ENCODE measurements at regions not wholly inside any gene's neighbourhood (a gene's known extent, or its start where the extent isn't known, plus 50 kb on each side); places are given as distances from the start of the nearest gene placed in this dataset.
A peak's percentile ranks its signal among the peaks of the same experiment; 100 is the strongest.
"Not testable (repeated sequence)": the region's sequence is repeated elsewhere in the genome, so short reads cannot be mapped to it uniquely, and the experiment has no call there.

DNA sequence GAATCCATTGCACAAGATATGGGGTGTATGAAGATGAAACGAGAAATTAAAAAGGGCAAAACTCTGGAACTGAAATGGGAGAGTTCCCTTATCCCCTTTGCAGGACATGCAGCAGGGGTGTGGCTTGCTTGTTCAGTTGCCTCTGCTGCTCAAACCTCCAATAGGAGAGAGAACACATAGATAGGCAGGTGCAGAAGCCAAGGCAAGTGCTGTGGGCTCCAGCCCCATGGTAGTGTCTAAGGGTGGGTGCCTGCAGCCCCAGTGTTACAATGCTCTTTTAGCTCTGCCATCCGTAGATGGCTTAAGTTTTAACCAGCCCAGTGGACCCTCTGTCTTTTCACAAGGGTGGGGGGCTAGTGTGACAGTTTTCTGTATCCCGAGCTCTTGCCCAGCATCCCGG lies 69.7 kb downstream of the CMAS start:
- Mint-ChIP-seq H3K36me3 (no peaks in the 10 kb centered on the region), H3K27ac (no peak overlapping the region), H3K4me1 (no peaks in the 10 kb centered on the region), H3K27me3 (peaks cover 9% of the 10 kb centered on the region), H3K4me3 (no peak overlapping the region), H3K9me3 (no peaks in the 10 kb centered on the region)
- no peak for ATAC-seq

DNA sequence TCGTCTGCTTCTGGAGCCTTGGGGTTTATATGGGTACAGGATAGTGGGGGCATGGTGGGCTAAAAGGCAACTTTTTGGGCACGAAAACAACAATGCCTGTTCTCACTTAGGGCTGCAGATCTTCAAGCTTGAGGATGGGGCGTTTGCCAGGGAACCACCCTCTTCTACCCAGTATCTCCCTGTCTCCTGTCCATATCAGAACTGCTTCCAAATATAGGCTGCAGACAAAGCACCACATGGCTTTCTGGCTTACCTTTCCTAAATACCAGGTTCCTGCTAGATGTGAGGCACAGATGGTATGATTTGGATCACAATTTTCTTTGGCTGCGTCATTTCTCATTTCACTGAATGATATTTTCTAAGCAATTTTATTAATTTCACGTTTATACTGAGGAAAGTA lies 70.4 kb downstream of the CMAS start:
- Mint-ChIP-seq H3K9me3 (no peaks in the 10 kb centered on the region), H3K4me1 (no peaks in the 10 kb centered on the region), H3K4me3 (no peak overlapping the region), H3K27me3 (peaks cover 9% of the 10 kb centered on the region), H3K27ac (no peak overlapping the region), H3K36me3 (no peaks in the 10 kb centered on the region)
- no peak for ATAC-seq

DNA sequence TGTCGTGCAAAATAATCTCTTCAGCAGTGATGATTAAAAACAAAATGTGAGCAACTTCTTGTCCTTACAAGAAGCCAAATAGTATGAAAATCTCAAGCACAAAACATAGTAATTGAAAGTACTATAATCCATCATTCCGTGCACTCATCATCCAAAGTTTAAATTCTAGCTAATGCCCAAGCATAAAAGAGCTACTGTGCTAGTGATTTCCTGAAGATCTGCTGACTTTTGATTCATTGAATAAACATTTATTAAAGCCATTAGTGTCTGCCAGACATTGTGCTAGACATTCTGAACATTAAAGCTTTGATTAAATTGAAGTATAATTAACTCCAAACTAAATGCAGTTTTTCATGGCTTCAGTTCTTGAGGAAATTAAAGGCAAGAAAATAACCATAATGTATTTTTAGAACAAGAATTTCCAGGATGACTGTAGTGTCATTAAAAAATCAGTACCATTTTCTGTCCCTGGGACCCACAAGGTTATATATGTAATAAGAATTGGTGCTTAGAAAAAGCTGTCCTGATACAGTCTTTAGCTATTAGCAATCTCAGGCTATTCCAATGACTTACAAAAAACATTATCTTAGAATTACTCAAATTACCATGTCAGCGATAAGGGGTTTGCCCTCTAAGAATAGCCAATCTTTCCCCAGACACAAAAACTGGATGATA lies 71.7 kb downstream of the CMAS start:
- H3K36me3 Mint-ChIP-seq: no peaks in the 10 kb centered on the region
- H3K27me3 Mint-ChIP-seq: peaks cover 9% of the 10 kb centered on the region
- no peak for ATAC-seq
- no peak overlapping the region for H3K4me3 Mint-ChIP-seq
- H3K27ac Mint-ChIP-seq: no peak overlapping the region
- no peaks in the 10 kb centered on the region for H3K4me1 Mint-ChIP-seq
- no peaks in the 10 kb centered on the region for H3K9me3 Mint-ChIP-seq

DNA sequence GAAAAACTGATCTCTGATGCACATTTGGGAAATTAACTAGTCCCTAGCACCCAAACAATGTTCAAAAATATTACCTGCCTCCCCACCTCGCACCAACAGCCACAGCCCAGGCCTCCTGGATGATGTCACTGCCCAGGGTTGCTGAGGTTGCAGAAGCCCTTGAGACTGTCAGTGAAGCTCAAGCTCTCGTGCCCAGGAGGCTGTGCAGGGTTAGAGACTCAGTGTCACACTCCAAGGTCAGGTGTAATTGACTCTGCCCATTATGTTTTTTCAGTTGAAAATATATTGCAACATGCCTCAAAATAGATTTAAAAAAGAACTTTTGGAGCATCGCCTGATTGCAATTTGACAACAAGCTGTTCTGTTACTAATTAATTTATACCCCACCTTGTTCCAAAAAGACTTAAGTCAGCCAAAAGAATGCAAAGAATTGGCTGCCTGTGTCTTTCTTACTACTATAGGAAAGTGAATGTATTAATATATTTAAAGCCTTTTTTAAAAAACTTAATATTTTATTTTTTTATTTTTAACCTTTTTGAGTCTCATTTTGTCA lies 72.3 kb downstream of the CMAS start:
- Mint-ChIP-seq H3K4me3 (no peak overlapping the region), H3K27ac (no peak overlapping the region), H3K4me1 (no peaks in the 10 kb centered on the region), H3K27me3 (peaks cover 9% of the 10 kb centered on the region), H3K9me3 (no peaks in the 10 kb centered on the region), H3K36me3 (no peaks in the 10 kb centered on the region)
- no peak for ATAC-seq

DNA sequence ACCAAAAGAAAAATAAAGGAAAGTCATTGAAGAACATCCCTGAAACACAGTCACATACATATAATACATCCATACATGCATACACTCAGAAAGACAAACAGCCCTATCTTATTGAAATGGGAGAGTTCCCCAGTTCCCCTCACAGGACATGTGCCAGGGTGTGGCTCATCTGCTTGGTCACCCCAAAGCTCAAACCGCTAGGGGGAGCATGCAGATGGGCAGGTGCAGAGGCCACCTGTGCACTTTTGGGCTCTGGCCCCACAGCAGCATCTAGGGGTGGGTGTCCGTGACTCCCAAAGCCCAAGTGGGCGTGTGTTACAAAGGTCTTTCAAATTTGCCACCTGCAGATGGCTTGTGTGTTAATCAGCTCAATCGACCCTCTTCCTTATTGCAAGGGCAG lies 75.2 kb downstream of the CMAS start:
- Mint-ChIP-seq H3K27me3 (peaks cover 9% of the 10 kb centered on the region), H3K4me1 (no peaks in the 10 kb centered on the region), H3K27ac (no peak overlapping the region), H3K9me3 (peaks cover 7% of the 10 kb centered on the region), H3K36me3 (no peaks in the 10 kb centered on the region), H3K4me3 (no peak overlapping the region)
- no peak for ATAC-seq

DNA sequence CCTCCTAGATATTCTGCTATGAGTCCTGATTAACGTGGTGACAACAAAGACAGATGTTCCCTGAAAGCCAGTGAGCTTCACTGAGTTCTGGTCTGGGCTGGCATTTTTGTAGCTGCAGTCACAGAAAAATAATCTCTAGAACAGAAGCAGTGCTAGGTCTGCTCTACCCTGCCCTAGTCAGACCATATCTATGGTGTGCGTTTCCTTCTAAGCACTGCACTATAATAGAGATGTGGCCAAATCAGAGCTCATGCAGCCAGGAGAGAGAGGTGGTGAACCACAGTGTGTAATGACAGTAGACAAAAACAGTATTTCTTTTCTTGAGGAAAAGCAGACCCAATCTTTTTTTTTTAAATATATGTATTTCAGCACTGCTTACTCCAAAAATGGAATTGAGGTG lies 76.3 kb downstream of the CMAS start:
- Mint-ChIP-seq H3K9me3 (peaks cover 10% of the 10 kb centered on the region), H3K36me3 (no peaks in the 10 kb centered on the region), H3K4me3 (no peak overlapping the region), H3K4me1 (no peaks in the 10 kb centered on the region), H3K27me3 (peaks cover 9% of the 10 kb centered on the region), H3K27ac (no peak overlapping the region)
- ATAC-seq: peak; percentile 18

DNA sequence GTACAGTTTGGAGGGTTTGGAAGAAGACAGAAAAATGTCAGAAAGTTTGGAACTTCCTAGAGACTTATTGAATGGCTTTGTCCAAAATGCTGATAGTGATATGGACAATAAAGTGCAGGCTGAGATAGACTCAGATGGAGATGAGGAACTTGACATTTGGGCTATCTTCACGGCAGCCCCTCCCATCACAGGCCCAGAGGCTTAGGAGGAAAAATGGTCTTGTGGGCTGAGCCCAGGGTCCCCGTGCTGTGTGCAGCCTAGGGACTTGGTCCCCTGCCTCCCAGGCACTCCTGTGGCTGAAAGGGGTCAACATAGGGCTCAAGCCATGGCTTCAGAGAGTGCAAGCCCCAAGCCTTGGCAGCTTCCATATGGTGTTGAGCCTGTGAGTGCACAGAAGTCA lies 79.0 kb downstream of the CMAS start:
- no peaks in the 10 kb centered on the region for H3K4me1 Mint-ChIP-seq
- H3K4me3 Mint-ChIP-seq: no peak overlapping the region
- no peak for ATAC-seq
- H3K27ac Mint-ChIP-seq: no peak overlapping the region
- peaks cover 12% of the 10 kb centered on the region for H3K9me3 Mint-ChIP-seq
- H3K27me3 Mint-ChIP-seq: no peaks in the 10 kb centered on the region
- H3K36me3 Mint-ChIP-seq: no peaks in the 10 kb centered on the region

DNA sequence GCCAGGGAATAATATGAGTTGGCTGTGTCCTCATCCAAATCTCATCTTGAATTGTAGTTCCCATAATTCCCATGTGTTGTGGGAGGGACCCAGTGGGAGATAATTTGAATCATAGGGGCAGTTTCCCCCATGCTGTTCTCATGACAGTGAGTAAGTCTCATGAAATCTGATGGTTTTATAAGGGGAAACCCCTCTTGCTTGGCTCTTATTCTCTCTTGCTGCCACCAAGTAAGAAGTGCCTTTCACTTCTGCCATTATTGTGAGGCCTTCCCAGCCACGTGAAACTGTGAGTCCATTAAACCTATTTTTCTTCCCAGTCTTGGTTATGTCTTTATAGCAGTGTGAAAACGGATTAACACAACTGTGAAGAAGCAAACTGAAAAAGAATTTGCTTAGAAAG lies 80.1 kb downstream of the CMAS start:
- ATAC-seq, H3K27ac Mint-ChIP-seq, H3K4me1 Mint-ChIP-seq: not testable (repeated sequence)

DNA sequence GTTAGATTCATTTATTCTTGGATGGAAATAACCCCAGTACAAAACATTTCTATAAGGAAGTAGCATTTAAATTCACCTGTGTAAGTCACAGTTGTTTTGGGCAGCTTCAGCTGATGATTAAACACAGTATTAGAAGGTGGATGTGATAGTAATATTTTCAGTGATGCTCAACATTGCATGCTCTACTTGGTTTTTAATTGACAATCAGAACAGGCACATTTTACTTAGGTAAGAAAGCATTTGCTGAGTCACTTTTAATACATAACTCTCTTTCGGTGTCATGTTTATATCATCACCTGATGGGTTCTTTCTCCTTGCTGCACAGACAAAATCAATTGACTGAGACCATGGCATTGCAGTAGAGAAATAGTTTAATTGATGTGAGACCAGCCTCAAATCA lies 80.7 kb downstream of the CMAS start:
- peaks cover 12% of the 10 kb centered on the region for H3K9me3 Mint-ChIP-seq
- ATAC-seq: no peak
- H3K4me1 Mint-ChIP-seq: no peaks in the 10 kb centered on the region
- no peaks in the 10 kb centered on the region for H3K27me3 Mint-ChIP-seq
- no peak overlapping the region for H3K4me3 Mint-ChIP-seq
- no peak overlapping the region for H3K27ac Mint-ChIP-seq
- H3K36me3 Mint-ChIP-seq: no peaks in the 10 kb centered on the region

More for the DNA sequence above, 80.1 kb downstream of the CMAS start:
- H3K4me3 Mint-ChIP-seq, H3K36me3 Mint-ChIP-seq, H3K27me3 Mint-ChIP-seq: not testable (repeated sequence)
- H3K9me3 Mint-ChIP-seq: peaks cover 12% of the 10 kb centered on the region

DNA sequence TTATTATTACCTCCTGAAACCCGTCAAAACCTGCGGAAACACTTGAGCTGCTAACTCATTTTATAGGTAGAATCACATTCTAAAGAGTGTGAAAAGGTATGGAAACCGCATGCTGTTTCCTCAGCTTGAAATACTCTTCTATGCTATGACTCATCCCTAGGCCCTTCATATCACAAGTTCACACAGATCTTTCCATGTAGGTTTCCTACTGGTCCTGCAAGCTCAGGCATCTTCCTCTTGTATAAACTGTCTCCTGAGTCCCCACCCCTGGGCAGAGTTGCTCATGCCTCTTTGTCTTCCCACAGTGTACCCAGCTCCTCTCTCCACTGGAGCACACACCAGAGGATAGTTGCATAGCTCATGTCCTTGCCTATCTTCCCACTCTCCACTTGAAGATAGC lies 84.7 kb downstream of the CMAS start:
- ATAC-seq: no peak
- Mint-ChIP-seq H3K4me1 (no peaks in the 10 kb centered on the region), H3K36me3 (no peaks in the 10 kb centered on the region), H3K27ac (no peak overlapping the region), H3K4me3 (no peak overlapping the region), H3K9me3 (peaks cover 7% of the 10 kb centered on the region), H3K27me3 (peaks cover 16% of the 10 kb centered on the region)

DNA sequence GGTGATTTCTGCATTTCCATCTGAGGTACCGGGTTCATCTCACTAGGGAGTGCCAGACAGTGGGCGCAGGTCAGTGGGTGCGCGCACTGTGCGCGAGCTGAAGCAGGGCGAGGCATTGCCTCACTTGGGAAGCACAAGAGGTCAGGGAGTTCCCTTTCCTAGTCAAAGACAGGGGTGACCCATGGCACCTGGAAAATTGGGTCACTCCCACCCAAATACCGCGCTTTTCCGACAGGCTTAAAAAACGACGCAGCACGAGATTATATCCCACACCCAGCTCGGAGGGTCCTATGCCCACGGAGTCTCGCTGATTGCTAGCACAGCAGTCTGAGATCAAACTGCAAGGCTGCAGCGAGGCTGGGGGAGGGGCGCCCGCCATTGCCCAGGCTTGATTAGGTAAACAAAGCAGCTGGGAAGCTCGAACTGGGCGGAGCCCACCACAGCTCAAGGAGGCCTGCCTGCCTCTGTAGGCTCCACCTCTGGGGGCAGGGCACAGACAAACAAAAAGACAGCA lies 90.6 kb downstream of the CMAS start:
- H3K27me3 Mint-ChIP-seq: peaks cover 16% of the 10 kb centered on the region
- H3K4me3 Mint-ChIP-seq, H3K36me3 Mint-ChIP-seq, H3K4me1 Mint-ChIP-seq, H3K27ac Mint-ChIP-seq, H3K9me3 Mint-ChIP-seq, ATAC-seq: not testable (repeated sequence)

All from stimulated activated memory B cell treated with anti-CD40 and anti-IgM and Interleukin-4, amounts not matched to agents 10 μg/mL and 1 μg/mL and 100 μg/mL, for 72 hours (primary cell).